Stimulated activated CD8-positive, alpha-beta memory T cell treated with anti-CD3 and anti-CD28 coated beads, Interleukin-7, amount 100 ng/mL, for 1 hour (primary cell): ENCODE measurements at regions not wholly inside any gene's neighbourhood (a gene's known extent, or its start where the extent isn't known, plus 50 kb on each side); places are given as distances from the start of the nearest gene placed in this dataset.
"Not testable (repeated sequence)": the region's sequence is repeated elsewhere in the genome, so short reads cannot be mapped to it uniquely, and the experiment has no call there.

ENCODE experiments used
- DNase-seq, 2 donors: peaks; one replicate each; pipeline ENCODE4 v3.0.0-alpha.2; 2020; ENCODE audit warnings: low read depth in 2 of 2

- no peak for DNase-seq
These were observed 83.6 kb downstream of the PLEKHG1 start for GRCh38 chr6:150683320-150683719.

GRCh38 chr6:150684161-150684560 lies 84.5 kb downstream of the PLEKHG1 start:
- DNase-seq: no peak

- DNase-seq: no peak
These were observed 85.2 kb downstream of the PLEKHG1 start for GRCh38 chr6:150684714-150685459.

GRCh38 chr6:150685860-150686259 lies 86.2 kb downstream of the PLEKHG1 start:
- peak in 1 of 2 donors; percentile 5 for DNase-seq

GRCh38 chr6:150686566-150686965 lies 86.9 kb downstream of the PLEKHG1 start:
- no peak for DNase-seq

- DNase-seq: no peak
These were observed 87.8 kb downstream of the PLEKHG1 start for GRCh38 chr6:150687508-150687907.

GRCh38 chr6:150689900-150690590 lies 90.4 kb downstream of the PLEKHG1 start:
- DNase-seq: no peak

GRCh38 chr6:150690681-150691080 lies 91.0 kb downstream of the PLEKHG1 start:
- DNase-seq: no peak

GRCh38 chr6:150691463-150691862 lies 91.8 kb downstream of the PLEKHG1 start:
- no peak for DNase-seq

- DNase-seq: no peak
These were observed 92.9 kb downstream of the PLEKHG1 start for GRCh38 chr6:150692604-150693003.

GRCh38 chr6:150694889-150695288 lies 95.2 kb downstream of the PLEKHG1 start:
- DNase-seq: no peak

- DNase-seq: no peak
These were observed 96.0 kb downstream of the PLEKHG1 start for GRCh38 chr6:150695652-150696051.

- DNase-seq: no peak
These were observed 96.5 kb downstream of the PLEKHG1 start for GRCh38 chr6:150696190-150696589.

GRCh38 chr6:150696918-150697317 lies 97.2 kb downstream of the PLEKHG1 start:
- not testable (repeated sequence) for DNase-seq

- DNase-seq: no peak
These were observed 97.8 kb downstream of the PLEKHG1 start for GRCh38 chr6:150697515-150697914.

- no peak for DNase-seq
These were observed 98.7 kb downstream of the PLEKHG1 start for GRCh38 chr6:150698391-150698790.

- DNase-seq: no peak
These were observed 103.0 kb downstream of the PLEKHG1 start for GRCh38 chr6:150702675-150703074.

- no peak for DNase-seq
These were observed 104.9 kb downstream of the PLEKHG1 start for GRCh38 chr6:150704447-150705192.

- DNase-seq: no peak
These were observed 105.7 kb downstream of the PLEKHG1 start for GRCh38 chr6:150705392-150705791.

GRCh38 chr6:150710236-150710635 lies 110.6 kb downstream of the PLEKHG1 start:
- no peak for DNase-seq

GRCh38 chr6:150711061-150711460 lies 111.4 kb downstream of the PLEKHG1 start:
- DNase-seq: no peak
